Right atrium auricular region (tissue), 2 donors: ENCODE measurements at regions not wholly inside any gene's neighbourhood (a gene's known extent, or its start where the extent isn't known, plus 50 kb on each side); places are given as distances from the start of the nearest gene placed in this dataset.

Experiments
- DNase-seq: peaks from one replicate; pipeline ENCODE4 v3.0.0-alpha.2; 2019; ENCODE audit warnings: low spot score
- H3K27ac ChIP-seq, 2 donors: fragments of 200-600 bp; sonication (generic); 1 replicate in 1 of 2; 2 replicates in 1 of 2; pipeline ENCODE4 v1.5.1; 2016 to 2019
- H3K27me3 ChIP-seq, 2 donors: fragments of 200-600 bp; sonication (generic); one replicate each; pipeline versions ENCODE4 v1.5.1 to v1.6.0; 2017 to 2019
- H3K36me3 ChIP-seq: fragments of 200-600 bp; sonication (generic); one replicate; pipeline ENCODE4 v1.5.1; 2016
- H3K4me1 ChIP-seq, 2 donors: fragments of 200-600 bp; sonication (generic); one replicate each; pipeline versions ENCODE4 v1.5.1 to v1.6.0; 2017 to 2019
- H3K4me3 ChIP-seq, 2 donors: fragments of 200-600 bp; sonication (generic); 1 replicate in 1 of 2; 2 replicates in 1 of 2; pipeline ENCODE4 v1.5.1; 2017 to 2019; ENCODE audit warnings: mild to moderate bottlenecking in 1 of 2, moderate library complexity in 1 of 2
- H3K9me3 ChIP-seq, 2 donors: fragments of 200-600 bp; sonication (generic); one replicate each; pipeline ENCODE4 v1.5.1; 2019
- CTCF ChIP-seq, 2 donors: fragments of 200-600 bp; sonication (generic); IDR thresholded peaks; one replicate each; pipeline ENCODE4 v1.5.1; 2019; ENCODE audit warnings: antibody characterized with exemption in 2 of 2

DNA sequence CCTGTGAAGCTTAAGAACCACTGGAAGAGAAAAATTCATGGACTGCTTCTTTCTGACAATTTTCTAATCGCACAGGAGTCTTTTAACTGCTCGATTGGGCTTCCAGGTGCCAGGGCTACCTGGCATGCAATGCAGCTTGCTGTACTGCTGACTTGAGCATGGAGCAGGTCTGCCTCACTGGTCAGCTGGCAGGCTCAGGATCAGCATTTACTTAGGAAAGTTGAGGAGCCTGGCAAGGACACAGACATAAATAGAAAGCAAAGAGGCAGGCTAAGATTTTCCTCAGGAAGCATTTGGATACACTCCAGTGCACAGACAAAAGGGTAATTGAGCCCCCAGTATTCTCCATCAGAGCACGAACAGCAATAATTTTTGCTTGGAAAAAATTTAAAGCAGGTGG, 163.5 kb downstream of the CSNK2A3 start:
- Histone ChIP-seq H3K27me3 (no peaks in the 10 kb centered on the region), H3K4me3 (no peak overlapping the region), H3K9me3 (peaks cover 0 to 17% of the 10 kb centered on the region in 2 donors), H3K4me1 (no peaks in the 10 kb centered on the region), H3K36me3 (no peaks in the 10 kb centered on the region), H3K27ac (no peak overlapping the region)
- TF ChIP-seq CTCF (IDR thresholded peaks at IDR 0.05): no peak
- DNase-seq: no peak

GRCh38 chr11:11186249-11186648, 166.8 kb downstream of the CSNK2A3 start:
- Histone ChIP-seq H3K9me3 (peaks cover 0 to 10% of the 10 kb centered on the region in 2 donors), H3K27me3 (no peaks in the 10 kb centered on the region)
- TF ChIP-seq CTCF (IDR thresholded peaks at IDR 0.05): no peak

DNA sequence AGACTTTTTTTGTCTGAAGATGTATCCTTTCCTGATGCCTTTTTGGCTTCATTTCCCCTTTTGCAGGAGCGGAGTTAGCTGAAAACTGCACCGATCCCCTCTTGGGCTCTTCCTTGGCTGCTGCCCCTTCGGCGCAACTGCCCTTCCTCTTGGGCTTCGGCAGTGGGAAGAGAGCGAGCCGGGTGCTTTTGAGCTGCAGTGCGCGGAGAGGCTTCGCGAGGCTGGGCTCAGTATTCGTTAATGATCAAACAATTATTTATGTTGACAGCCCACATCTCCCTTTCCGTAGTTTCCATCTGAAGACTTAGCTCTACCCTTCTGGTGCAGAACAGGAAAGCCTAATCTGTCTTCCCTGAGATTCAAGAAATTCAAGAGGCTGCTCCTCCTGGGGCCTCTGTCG, 170.8 kb downstream of the CSNK2A3 start:
- H3K36me3 ChIP-seq: no peaks in the 10 kb centered on the region
- peaks cover 0 to 5% of the 10 kb centered on the region in 2 donors for H3K4me1 ChIP-seq
- H3K9me3 ChIP-seq: no peaks in the 10 kb centered on the region
- TF ChIP-seq CTCF (IDR thresholded peaks at IDR 0.05): no peak
- no peak overlapping the region for H3K27ac ChIP-seq
- no peak for DNase-seq
- H3K27me3 ChIP-seq: no peaks in the 10 kb centered on the region
- H3K4me3 ChIP-seq: no peak overlapping the region

More at GRCh38 chr11:11186249-11186648, 166.8 kb downstream of the CSNK2A3 start:
- Histone ChIP-seq H3K4me1 (no peaks in the 10 kb centered on the region), H3K36me3 (no peaks in the 10 kb centered on the region), H3K4me3 (no peak overlapping the region), H3K27ac (no peak overlapping the region)
- DNase-seq: no peak

DNA sequence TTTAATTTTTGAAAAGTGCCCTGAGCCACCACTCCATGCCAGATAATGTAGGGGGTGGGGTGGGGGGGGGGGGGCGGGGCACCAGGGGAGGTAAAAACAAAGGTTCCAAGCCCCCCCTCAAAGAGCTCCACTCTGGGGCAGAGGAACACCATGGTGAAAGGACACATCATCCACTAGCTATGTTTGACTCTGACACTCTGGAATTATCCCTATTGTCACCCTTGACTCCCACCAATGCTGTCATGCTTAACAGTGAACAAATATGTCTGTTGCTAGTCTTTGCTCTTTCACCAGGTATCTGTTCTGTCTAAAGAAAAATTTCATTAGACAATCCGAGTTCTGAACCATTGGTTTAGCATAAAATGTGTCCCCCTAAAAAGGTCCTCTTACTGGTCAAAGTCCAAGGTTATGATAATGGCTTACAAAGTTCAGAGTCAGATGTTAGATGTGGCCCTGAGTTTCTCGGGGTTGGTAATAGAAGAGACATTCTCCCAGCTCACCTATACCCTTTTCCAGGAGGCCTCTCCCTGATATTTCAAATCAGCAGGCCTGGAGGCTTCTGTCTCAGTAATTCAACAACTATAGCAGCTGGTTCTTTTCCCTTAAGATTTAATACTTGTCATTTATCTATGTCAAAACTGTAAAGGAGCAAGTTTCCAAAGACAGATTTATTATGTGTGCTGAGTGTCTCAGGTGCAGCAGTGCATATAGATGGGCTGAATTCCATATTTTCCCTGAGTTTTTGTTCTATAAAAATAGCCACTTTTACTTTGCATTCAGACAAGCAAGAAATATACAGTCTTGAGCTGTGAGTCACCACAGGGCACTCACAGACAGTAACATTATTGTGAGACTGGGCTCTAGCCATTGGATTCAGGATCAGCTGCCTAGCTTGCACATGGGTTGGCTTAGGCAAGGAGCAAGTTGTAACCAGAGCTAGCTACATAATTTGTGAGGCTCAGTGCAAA, 174.1 kb downstream of the CSNK2A3 start:
- H3K4me3 ChIP-seq: no peak overlapping the region
- no peaks in the 10 kb centered on the region for H3K9me3 ChIP-seq
- H3K27ac ChIP-seq: peak overlapping the region in 1 of 2 donors; percentile 8
- H3K27me3 ChIP-seq: no peaks in the 10 kb centered on the region
- H3K4me1 ChIP-seq: peaks cover 0 to 5% of the 10 kb centered on the region in 2 donors
- TF ChIP-seq CTCF (IDR thresholded peaks at IDR 0.05): no peak
- no peak for DNase-seq
- H3K36me3 ChIP-seq: no peaks in the 10 kb centered on the region

DNA sequence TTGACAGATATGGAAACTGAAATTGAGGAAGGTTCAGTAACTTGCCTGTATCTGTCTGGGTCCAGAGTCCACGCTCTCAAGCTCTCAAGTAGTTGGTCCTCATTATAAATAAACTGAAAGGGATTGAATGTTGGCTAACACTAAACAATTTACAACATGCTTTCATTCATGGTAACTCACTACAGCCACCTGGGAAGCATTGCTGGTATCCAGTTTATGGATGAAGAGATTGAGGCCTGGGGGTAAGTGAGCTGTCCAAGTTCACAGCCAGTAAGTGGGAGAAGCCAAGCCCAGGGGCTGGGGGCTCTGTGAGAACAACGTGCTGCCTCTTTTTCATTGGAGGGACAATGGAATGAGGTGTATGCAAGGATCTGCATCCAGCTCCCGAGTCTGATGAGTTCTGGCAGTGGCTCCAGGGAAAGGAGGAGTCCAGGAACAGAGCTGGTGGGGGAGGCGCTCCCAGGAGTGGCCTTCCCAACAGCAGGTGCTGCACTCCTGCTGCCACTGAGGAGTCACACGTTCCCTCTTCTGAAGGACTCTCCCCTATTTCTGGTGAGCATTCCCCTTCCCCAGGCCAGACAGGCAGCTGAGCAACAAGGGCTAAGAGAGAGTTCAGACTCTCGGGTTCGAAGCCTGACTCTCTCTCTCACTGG, 175.8 kb downstream of the CSNK2A3 start:
- no peaks in the 10 kb centered on the region for H3K36me3 ChIP-seq
- TF ChIP-seq CTCF (IDR thresholded peaks at IDR 0.05): no peak
- no peaks in the 10 kb centered on the region for H3K27me3 ChIP-seq
- H3K4me3 ChIP-seq: no peak overlapping the region
- no peaks in the 10 kb centered on the region for H3K9me3 ChIP-seq
- no peak overlapping the region for H3K27ac ChIP-seq
- H3K4me1 ChIP-seq: peaks cover 0 to 11% of the 10 kb centered on the region in 2 donors
- DNase-seq: no peak
